IMR-90 (cell line): ENCODE measurements at regions not wholly inside any gene's neighbourhood (a gene's known extent, or its start where the extent isn't known, plus 50 kb on each side); places are given as distances from the start of the nearest gene placed in this dataset.

Experiments used
- ATAC-seq: fragments of 200-7000 bp; cut with Tn5 transposase; 2 replicates; pipeline ENCODE4 v1.9.1; 2020; ENCODE audit warnings: low read depth, mild to moderate bottlenecking, moderate library complexity
- BruUV-seq: library from RNA; stranded (reverse); fragments of 400-500 nt; replicated peaks from 2 replicates; lab custom pipeline; 2021; lab: Mats Ljungman, UMichigan
- CTCF ChIA-PET: fragments of 300-600 bp; formaldehyde crosslinking; extraction: SDS; loops from one replicate; lab custom pipeline; 2021; ENCODE audit warnings: antibody characterized with exemption; lab: Yijun Ruan, JAX
- POLR2A ChIA-PET: fragments of 300-600 bp; sonication (Branson Sonifier 250); formaldehyde crosslinking; loops from one replicate; lab custom pipeline; 2022; ENCODE audit warnings: antibody characterized with exemption; ENCODE audit not compliant: unreplicated experiment; lab: Charles Lee
- DNase-seq: peaks from one replicate; pipeline ENCODE4 v3.0.0; 2013
- H2AFZ ChIP-seq: replicated peaks from 2 replicates; pipeline ENCODE3; 2013; ENCODE audit warnings: low read length, mild to moderate bottlenecking; ENCODE audit not compliant: poor library complexity
- H2AK5ac ChIP-seq: 2 replicates; pipeline ENCODE4 v1.6.1; 2013; ENCODE audit warnings: low read depth, low read length, inconsistent platforms
- H2AK9ac ChIP-seq: replicated peaks from 2 replicates; pipeline ENCODE3; 2013; ENCODE audit warnings: mild to moderate bottlenecking, low read depth, low read length, moderate library complexity; ENCODE audit not compliant: poor library complexity
- H2BK120ac ChIP-seq: 2 replicates; pipeline ENCODE4 v1.6.1; 2013; ENCODE audit warnings: low read depth, low read length, inconsistent platforms
- H2BK15ac ChIP-seq: 3 replicates; pipeline ENCODE4 v1.6.1; 2013; ENCODE audit warnings: low read depth, low read length, inconsistent platforms
- H2BK20ac ChIP-seq: 2 replicates; pipeline ENCODE4 v1.6.1; 2013; ENCODE audit warnings: low read depth, mild to moderate bottlenecking, inconsistent platforms, low read length, moderate library complexity
- H2BK5ac ChIP-seq: 2 replicates; pipeline ENCODE4 v1.6.1; 2013; ENCODE audit warnings: mild to moderate bottlenecking, low read depth, low read length, inconsistent platforms; ENCODE audit not compliant: poor library complexity, severe bottlenecking
- H3K14ac ChIP-seq: replicated peaks from 2 replicates; pipeline ENCODE4 v1.6.1; 2013; ENCODE audit warnings: low read depth, low read length, inconsistent platforms
- H3K18ac ChIP-seq: 2 replicates; pipeline ENCODE4 v1.6.1; 2013; ENCODE audit warnings: low read depth, low read length, control low read depth
- H3K23ac ChIP-seq: 2 replicates; pipeline ENCODE4 v1.6.1; 2013; ENCODE audit warnings: low read depth, low read length, inconsistent platforms
- H3K27ac ChIP-seq: 2 replicates; pipeline ENCODE4 v1.5.1; 2013; ENCODE audit warnings: mild to moderate bottlenecking, control low read depth, low read length; ENCODE audit not compliant: insufficient read depth
- H3K27me3 ChIP-seq: 2 replicates; pipeline ENCODE4 v1.6.1; 2013; ENCODE audit warnings: low read length; ENCODE audit not compliant: control insufficient read depth, insufficient read depth
- H3K36me3 ChIP-seq: 2 replicates; pipeline ENCODE4 v1.6.1; 2013; ENCODE audit warnings: low read length, mixed read lengths; ENCODE audit not compliant: control insufficient read depth, insufficient read depth
- H3K4ac ChIP-seq: 2 replicates; pipeline ENCODE4 v1.6.1; 2013; ENCODE audit warnings: low read depth, low read length, inconsistent platforms
- H3K4me1 ChIP-seq: 2 replicates; pipeline ENCODE4 v1.6.1; 2013; ENCODE audit warnings: low read length, mixed read lengths; ENCODE audit not compliant: control insufficient read depth, insufficient read depth
- H3K4me2 ChIP-seq: 2 replicates; pipeline ENCODE4 v1.6.1; 2013; ENCODE audit warnings: low read depth, mild to moderate bottlenecking, control low read depth, low read length, moderate library complexity
- H3K4me3 ChIP-seq: 2 replicates; pipeline ENCODE4 v1.5.1; 2013; ENCODE audit warnings: low read depth, mild to moderate bottlenecking, control low read depth, low read length, moderate library complexity; ENCODE audit not compliant: insufficient read depth
- H3K56ac ChIP-seq: 2 replicates; pipeline ENCODE4 v1.6.1; 2013; ENCODE audit warnings: low read length, inconsistent platforms; ENCODE audit not compliant: insufficient read depth; ENCODE audit errors: extremely low read depth
- H3K79me1 ChIP-seq, 2 experiments: 2 replicates each; pipeline ENCODE4 v1.6.1; 2013; ENCODE audit warnings: low read length in 2 of 2, inconsistent platforms in 1 of 2, low read depth in 1 of 2
- H3K9ac ChIP-seq: 2 replicates; pipeline ENCODE4 v1.6.1; 2013; ENCODE audit warnings: low read depth, low read length, control low read depth
- H3K9me1 ChIP-seq: 2 replicates; pipeline ENCODE4 v1.6.1; 2013; ENCODE audit warnings: low read length, inconsistent platforms; ENCODE audit not compliant: insufficient read depth
- H3K9me3 ChIP-seq: 2 replicates; pipeline ENCODE4 v1.6.1; 2013; ENCODE audit warnings: low read length; ENCODE audit not compliant: control insufficient read depth, insufficient read depth
- H4K20me1 ChIP-seq: 2 replicates; pipeline ENCODE4 v1.6.1; 2013; ENCODE audit warnings: low read length, inconsistent platforms; ENCODE audit not compliant: insufficient read depth
- H4K5ac ChIP-seq: 2 replicates; pipeline ENCODE4 v1.6.1; 2013; ENCODE audit warnings: mild to moderate bottlenecking, low read depth, low read length, control low read depth
- H4K8ac ChIP-seq, 2 experiments: 2 replicates each; pipeline ENCODE4 v1.6.1; 2013; ENCODE audit warnings: low read depth in 2 of 2, low read length in 2 of 2, control low read depth in 1 of 2, inconsistent platforms in 1 of 2
- H4K91ac ChIP-seq: 2 replicates; pipeline ENCODE4 v1.6.1; 2013; ENCODE audit warnings: low read depth, low read length, inconsistent platforms; ENCODE audit not compliant: insufficient read depth
- MAFK ChIP-seq: IDR thresholded peaks from 2 replicates; pipeline ENCODE4 v1.6.1; 2012; ENCODE audit warnings: low read depth, low read length, improper control_type of control experiment
- RAD21 ChIP-seq: IDR thresholded peaks from 2 replicates; pipeline ENCODE4 v1.6.1; 2012; ENCODE audit warnings: low read length, improper control_type of control experiment
- WGBS, 2 experiments: methylation state at CpG; one replicate each; pipeline versions ENCODE4 v1.1.5 to v1.1.7; 2013; ENCODE audit warnings: missing lambda C conversion rate in 2 of 2; ENCODE audit not compliant: insufficient read length in 1 of 2; ENCODE audit errors: extremely low coverage in 2 of 2; 5-methylcytosine and 5-hydroxymethylcytosine counted together
- dilution Hi-C: fragments of 300-500 bp; cut with HindIII; formaldehyde crosslinking; loops from one replicate; pipeline ENCODE4 v1.14.3; 2018; ENCODE audit warnings: low sequenced_read_pairs; ENCODE audit not compliant: unreplicated experiment
- in situ Hi-C: fragments of 300-500 bp; cut with MboI; formaldehyde crosslinking; loops from 3 replicates; pipeline ENCODE4 v1.14.3; 2019; ENCODE audit warnings: low sequenced_read_pairs, inconsistent platforms, mixed read lengths
- intact Hi-C: fragments of 100-400 bp; cut with micrococcal nuclease; formaldehyde crosslinking; loops from 2 replicates; pipeline ENCODE4 v1.10.0; 2022

DNA sequence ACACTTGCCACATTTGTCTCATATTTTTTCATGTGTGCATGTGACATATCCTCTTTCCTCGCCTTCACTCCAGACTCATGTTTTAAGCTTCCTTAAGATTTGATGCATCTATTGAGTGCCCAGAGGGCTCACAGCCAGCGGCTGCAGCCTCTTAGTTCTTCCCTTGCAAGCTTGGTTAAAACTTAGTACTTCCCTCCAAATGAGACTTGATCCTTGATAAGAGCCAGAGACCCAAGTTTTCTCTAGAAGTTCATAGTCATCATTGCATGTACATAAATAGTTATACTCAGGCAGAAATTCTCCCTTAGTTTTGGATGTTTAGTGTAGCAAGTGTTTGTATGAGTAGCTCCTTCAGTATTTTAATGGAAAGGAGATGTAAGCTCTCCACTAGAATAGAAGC lies 337.6 kb upstream of the B3GALT2 start:
- Histone ChIP-seq H4K5ac (no peak overlapping the region), H2BK120ac (no peak overlapping the region), H2AK5ac (no peak overlapping the region), H4K91ac (no peak overlapping the region), H3K4me2 (no peak overlapping the region), H3K14ac (no peak overlapping the region), H2BK5ac (no peak overlapping the region), H3K56ac (no peak overlapping the region), H3K4ac (no peak overlapping the region), H3K36me3 (no peaks in the 10 kb centered on the region), H3K9ac (no peak overlapping the region), H3K9me3 (no peaks in the 10 kb centered on the region), H3K27ac (no peak overlapping the region), H4K8ac (no peak overlapping the region), H3K18ac (no peak overlapping the region), H4K20me1 (no peaks in the 10 kb centered on the region), H3K9me1 (no peaks in the 10 kb centered on the region), H2AFZ (no peak overlapping the region), H3K23ac (no peak overlapping the region), H3K4me3 (no peak overlapping the region), H3K27me3 (no peaks in the 10 kb centered on the region), H3K79me1 (no peaks in the 10 kb centered on the region), H2BK20ac (no peak overlapping the region), H2AK9ac (no peak overlapping the region), H3K4me1 (no peaks in the 10 kb centered on the region), H2BK15ac (no peak overlapping the region)
- CTCF ChIA-PET, result interaction anchor here (0.5 kb wide), 1 partner anchor 15 kb away, joined by 3 read pairs; no protein-coding TSS in a partner anchor
- dilution Hi-C loops, result no loop called here
- intact Hi-C loops, result no loop called here
- in situ Hi-C loops, result no loop called here
- ATAC-seq, result no peak
- no peak for DNase-seq
- BruUV-seq, result no TSS peak
- POLR2A ChIA-PET, result no interaction called here
- 100% methylated on average over 1 of the region's 2 CpGs; no CpG with 5 or more reads in 1 of the 2 experiments for WGBS, 2 experiments
- TF ChIP-seq RAD21 (no peak), MAFK (no peak)
